GM23338 (cell line): ENCODE measurements at regions not wholly inside any gene's neighbourhood (a gene's known extent, or its start where the extent isn't known, plus 50 kb on each side); places are given as distances from the start of the nearest gene placed in this dataset.

Experiments
- ATAC-seq: fragments of 200-7000 bp; cut with Tn5 transposase; 3 replicates; pipeline ENCODE4 v1.9.1; 2020
- DNase-seq: peaks from one replicate; pipeline ENCODE4 v3.0.0-alpha.2; 2015; ENCODE audit warnings: low spot score
- H2AFZ ChIP-seq: fragments of 200-600 bp; sonication (generic); 2 replicates; pipeline ENCODE4 v1.8.0; 2016; ENCODE audit warnings: antibody characterized with exemption, mild to moderate bottlenecking, moderate library complexity
- H3F3A ChIP-seq: fragments of 200-600 bp; sonication (generic); replicated peaks from 2 replicates; pipeline ENCODE4 v1.8.0; 2017; ENCODE audit warnings: antibody characterized with exemption, mixed run types, low read depth
- H3K27ac ChIP-seq: fragments of 200-600 bp; sonication (generic); 2 replicates; pipeline ENCODE4 v1.6.1; 2016; ENCODE audit warnings: low read depth
- H3K27me3 ChIP-seq: fragments of 200-600 bp; sonication (generic); 2 replicates; pipeline ENCODE4 v1.8.0; 2016; ENCODE audit warnings: mild to moderate bottlenecking, mixed run types, moderate library complexity; ENCODE audit not compliant: insufficient read depth
- H3K36me3 ChIP-seq: fragments of 200-600 bp; sonication (generic); 2 replicates; pipeline ENCODE4 v1.8.0; 2016; ENCODE audit warnings: mild to moderate bottlenecking; ENCODE audit not compliant: insufficient read depth
- H3K4me1 ChIP-seq: fragments of 200-600 bp; sonication (generic); 2 replicates; pipeline ENCODE4 v1.8.0; 2016; ENCODE audit warnings: mild to moderate bottlenecking, moderate library complexity; ENCODE audit not compliant: insufficient read depth
- H3K4me2 ChIP-seq: fragments of 200-600 bp; sonication (generic); 2 replicates; pipeline ENCODE4 v1.7.1; 2017; ENCODE audit warnings: mixed run types
- H3K4me3 ChIP-seq: fragments of 200-600 bp; sonication (generic); 2 replicates; pipeline ENCODE4 v1.6.1; 2016; ENCODE audit warnings: mixed run types
- H3K79me2 ChIP-seq: fragments of 200-600 bp; sonication (generic); replicated peaks from 2 replicates; pipeline ENCODE4 v1.8.0; 2017; ENCODE audit warnings: mild to moderate bottlenecking; ENCODE audit not compliant: insufficient read depth
- H3K9me2 ChIP-seq: fragments of 200-600 bp; sonication (generic); 2 replicates; pipeline ENCODE4 v1.8.0; 2017; ENCODE audit not compliant: insufficient read depth
- H4K20me1 ChIP-seq: fragments of 200-600 bp; sonication (generic); replicated peaks from 2 replicates; pipeline ENCODE4 v1.8.0; 2017; ENCODE audit warnings: mild to moderate bottlenecking; ENCODE audit not compliant: insufficient read depth
- H3K27ac Mint-ChIP-seq: 2 replicates; pipeline ENCODE4 v1.8.0; 2020; ENCODE audit warnings: inconsistent platforms, mild to moderate bottlenecking, moderate library complexity, mixed read lengths
- H3K27me3 Mint-ChIP-seq: 3 replicates; pipeline ENCODE4 v1.8.0; 2022; ENCODE audit warnings: low read depth, mild to moderate bottlenecking, moderate library complexity, mixed read lengths, inconsistent platforms; ENCODE audit not compliant: insufficient read depth, poor library complexity
- H3K36me3 Mint-ChIP-seq: 3 replicates; pipeline ENCODE4 v1.8.0; 2021; ENCODE audit warnings: low read depth, mild to moderate bottlenecking, inconsistent platforms, moderate library complexity, mixed read lengths
- H3K4me1 Mint-ChIP-seq: 3 replicates; pipeline ENCODE4 v1.8.0; 2020; ENCODE audit warnings: mild to moderate bottlenecking, inconsistent platforms, mixed read lengths
- H3K4me3 Mint-ChIP-seq: 3 replicates; pipeline ENCODE4 v1.8.0; 2021; ENCODE audit warnings: moderate library complexity, mild to moderate bottlenecking, inconsistent platforms, mixed read lengths
- H3K9me3 Mint-ChIP-seq: 3 replicates; pipeline ENCODE4 v1.8.0; 2020; ENCODE audit warnings: moderate library complexity, mild to moderate bottlenecking, inconsistent platforms, mixed read lengths
- CTCF ChIP-seq, 2 experiments: fragments of 200-600 bp in 1 of 2; sonication (generic) in 1 of 2; conservative IDR thresholded peaks; 2 replicates each; pipeline versions ENCODE4 v1.5.1 to v1.6.1; 2016 to 2017; ENCODE audit warnings: antibody characterized with exemption in 2 of 2, low read depth in 2 of 2, mild to moderate bottlenecking in 2 of 2, moderate library complexity in 1 of 2
- ETS1 ChIP-seq: IDR thresholded peaks from 2 replicates; pipeline ENCODE4 v1.6.1; 2016; ENCODE audit warnings: antibody characterized with exemption
- EZH2 ChIP-seq: fragments of 200-600 bp; sonication (generic); IDR thresholded peaks from one replicate; pipeline ENCODE4 v1.8.0; 2017; ENCODE audit warnings: antibody characterized with exemption, mild to moderate bottlenecking, low read depth; ENCODE audit not compliant: unreplicated experiment
- EZH2phosphoT487 ChIP-seq: fragments of 200-600 bp; sonication (generic); IDR thresholded peaks from one replicate; pipeline ENCODE4 v1.8.1; 2018; ENCODE audit warnings: antibody characterized with exemption; ENCODE audit not compliant: unreplicated experiment
- JUNB ChIP-seq: IDR thresholded peaks from one replicate; pipeline ENCODE4 v1.6.1; 2016; ENCODE audit warnings: antibody characterized with exemption; ENCODE audit not compliant: unreplicated experiment
- POLR2AphosphoS5 ChIP-seq: IDR thresholded peaks from 2 replicates; pipeline ENCODE4 v1.6.1; 2016; ENCODE audit warnings: antibody characterized with exemption, low read depth
- REST ChIP-seq: IDR thresholded peaks from one replicate; pipeline ENCODE4 v1.6.1; 2018; ENCODE audit warnings: antibody characterized with exemption; ENCODE audit not compliant: unreplicated experiment
- STAT1 ChIP-seq: IDR thresholded peaks from one replicate; pipeline ENCODE4 v1.6.1; 2016; ENCODE audit warnings: antibody characterized with exemption; ENCODE audit not compliant: unreplicated experiment
- ZNF331 ChIP-seq: fragments of 250-450 bp; sonication (Bioruptor Pico); IDR thresholded peaks from 2 replicates; pipeline ENCODE4 v1.5.0; 2020; ENCODE audit warnings: low read depth, mild to moderate bottlenecking, moderate library complexity
- ZNF462 ChIP-seq: fragments of 250-450 bp; sonication (Bioruptor Pico); IDR thresholded peaks from 2 replicates; pipeline ENCODE4 v1.5.0; 2020; ENCODE audit warnings: mild to moderate bottlenecking, moderate library complexity

GRCh38 chr4:114316789-114317188 is 281.8 kb upstream of the UGT8 start (continued):
- no peak for TF ChIP-seq ZNF331 (CRISPR knock-in tag)
- no peak for TF ChIP-seq JUNB
- TF ChIP-seq EZH2phosphoT487: no peak
- no peak for TF ChIP-seq CTCF (conservative IDR thresholded peaks at IDR 0.05; ENCODE audit: low read depth in 2 of 2)

GRCh38 chr4:114317564-114317963 is 281.0 kb upstream of the UGT8 start:
- H3K4me3 Mint-ChIP-seq: no peak overlapping the region
- H2AFZ ChIP-seq: no peak overlapping the region
- no peak overlapping the region for H3K4me3 ChIP-seq
- H4K20me1 ChIP-seq: no peaks in the 10 kb centered on the region
- no peak overlapping the region for H3K27ac ChIP-seq
- H3K27ac Mint-ChIP-seq: no peak overlapping the region
- no peak overlapping the region for H3K4me2 ChIP-seq
- no peaks in the 10 kb centered on the region for H3K36me3 ChIP-seq
- H3K27me3 ChIP-seq: no peaks in the 10 kb centered on the region
- ATAC-seq (no peak), DNase-seq (no peak)
- H3K9me3 Mint-ChIP-seq: no peaks in the 10 kb centered on the region; the same call in 2 of the 3 replicates
- H3K36me3 Mint-ChIP-seq: no peaks in the 10 kb centered on the region
- peaks cover 4% of the 10 kb centered on the region for H3K4me1 Mint-ChIP-seq
- H3K79me2 ChIP-seq: no peaks in the 10 kb centered on the region
- H3K27me3 Mint-ChIP-seq: no peaks in the 10 kb centered on the region
- no peaks in the 10 kb centered on the region for H3K9me2 ChIP-seq
- no peaks in the 10 kb centered on the region for H3F3A ChIP-seq
- H3K4me1 ChIP-seq: no peaks in the 10 kb centered on the region
- no peak for TF ChIP-seq EZH2
- TF ChIP-seq ETS1: no peak
- TF ChIP-seq ZNF462 (CRISPR knock-in tag): no peak
- no peak for TF ChIP-seq JUNB
- no peak for TF ChIP-seq REST
- no peak for TF ChIP-seq POLR2AphosphoS5
- TF ChIP-seq CTCF (conservative IDR thresholded peaks at IDR 0.05; ENCODE audit: low read depth in 2 of 2): no peak
- TF ChIP-seq EZH2phosphoT487: no peak
- no peak for TF ChIP-seq STAT1
